ENCODE measurements at regions not wholly inside any gene's neighbourhood (a gene's known extent, or its start where the extent isn't known, plus 50 kb on each side); places are given as distances from the start of the nearest gene placed in this dataset.

- H2AFZ ChIP-seq (ENCODE audit: low read length): peak overlapping the region; percentile 50
- FAIRE-seq: no peak
- H4K91ac ChIP-seq (replicated peaks; ENCODE audit: insufficient read length, low read length): no peak overlapping the region
- no peak overlapping the region for H3K9ac ChIP-seq (replicated peaks in 1 of 4; ENCODE audit: extremely low read depth in 1 of 4, low read depth in 3 of 4, low read length in 3 of 4)
- H4K5ac ChIP-seq (ENCODE audit: insufficient read length, low read depth, low read length): no peak overlapping the region
- no peak overlapping the region for H3K23ac ChIP-seq (ENCODE audit: insufficient read length)
- no peak overlapping the region for H2BK5ac ChIP-seq (ENCODE audit: low read depth, low read length)
- H3K23me2 ChIP-seq (ENCODE audit: low read depth, low read length): peaks cover 4% of the 10 kb centered on the region
- CTCF ChIA-PET (ENCODE audit: partially characterized antibody): interaction anchor here (0.7 to 11.8 kb wide), 4 partner anchors 9 to 665 kb away, joined by 3 to 85 read pairs (median 3); no protein-coding TSS in a partner anchor
- no peaks in the 10 kb centered on the region for H4K20me1 ChIP-seq (replicated peaks in 1 of 2; ENCODE audit: control insufficient read depth in 1 of 2, insufficient read depth in 2 of 2, low read length in 2 of 2)
- no peaks in the 10 kb centered on the region for H3K79me1 ChIP-seq (ENCODE audit: low read depth, low read length)
- peak overlapping the region; percentile 24; the same call in 1 of the 2 replicates for H3K18ac ChIP-seq (ENCODE audit: extremely low read depth, low read length)
- no peak overlapping the region for H2AK5ac ChIP-seq (ENCODE audit: low read depth, low read length)
- H3K4me2 ChIP-seq (ENCODE audit: insufficient read depth in 1 of 2, low read depth in 2 of 2, low read length in 2 of 2): no peak overlapping the region
- no peak overlapping the region for H2BK12ac ChIP-seq (ENCODE audit: low read depth, low read length)
- DNase-seq (ENCODE audit: low read depth in 1 of 2, low spot score in 2 of 2): peak in 1 of 2 experiments; percentile 46
- H3K36me3 ChIP-seq (ENCODE audit: control insufficient read depth in 2 of 4, insufficient read depth in 4 of 4, low read length in 3 of 4): no peaks in the 10 kb centered on the region
- POLR2A ChIA-PET (ENCODE audit: partially characterized antibody): interaction anchor here (0.7 kb wide), 1 partner anchor 160 kb away, joined by 3 read pairs; no protein-coding TSS in a partner anchor
- H3K56ac ChIP-seq (replicated peaks; ENCODE audit: insufficient read length, low read depth, low read length): no peak overlapping the region
- no peak overlapping the region for H3K4ac ChIP-seq (replicated peaks; ENCODE audit: insufficient read length, low read depth, low read length)
- H4K8ac ChIP-seq (ENCODE audit: extremely low read depth, insufficient read depth, low read length): no peak overlapping the region
- no peak overlapping the region for H2BK15ac ChIP-seq (ENCODE audit: low read length)
- no peaks in the 10 kb centered on the region for H3K27me3 ChIP-seq (replicated peaks in 1 of 4; ENCODE audit: control insufficient read depth in 3 of 4, extremely low read depth in 1 of 4, insufficient read depth in 3 of 4, low read length in 3 of 4)
- H3K79me2 ChIP-seq (ENCODE audit: control insufficient read depth in 1 of 2, insufficient read depth in 2 of 2, low read length in 2 of 2): no peaks in the 10 kb centered on the region
- H3K4me3 ChIP-seq (ENCODE audit: extremely low read depth in 1 of 4, insufficient read depth in 2 of 4, low read depth in 3 of 4, low read length in 4 of 4): no peak overlapping the region
- H2BK20ac ChIP-seq (ENCODE audit: low read length): no peak overlapping the region
- no peaks in the 10 kb centered on the region; a peak in 1 of 7 replicates for H3K4me1 ChIP-seq (replicated peaks in 1 of 4; ENCODE audit: control insufficient read depth in 3 of 4, insufficient read depth in 4 of 4, low read length in 3 of 4)
- H3K27ac ChIP-seq (ENCODE audit: low read depth, low read length): no peak overlapping the region
- H3K14ac ChIP-seq (ENCODE audit: insufficient read length): no peak overlapping the region
- H2BK120ac ChIP-seq (replicated peaks; ENCODE audit: low read depth, low read length): no peak overlapping the region
- 79% methylated on average over 17 of the region's 22 CpGs; no CpG with 5 or more reads in 1 of the 2 experiments for WGBS, 2 experiments (ENCODE audit: extremely low coverage in 1 of 2, insufficient coverage in 1 of 2, insufficient read length in 1 of 2, insufficient replicate concordance in 2 of 2, low coverage in 1 of 2, low lambda C conversion rate in 2 of 2, missing lambda C conversion rate in 1 of 2)
- H3K9me3 ChIP-seq (ENCODE audit: insufficient read depth in 2 of 2, low read depth in 1 of 2, low read length in 1 of 2): peaks cover 9 to 14% of the 10 kb centered on the region in 2 experiments; a peak in 3 of 4 replicates
- TF ChIP-seq RBBP5 (IDR thresholded peaks at IDR 0.05; ENCODE audit: borderline replicate concordance, low read depth, low read length): no peak
- no peak for TF ChIP-seq E2F6 (IDR thresholded peaks at IDR 0.05)
- TF ChIP-seq BACH1 (IDR thresholded peaks at IDR 0.05; ENCODE audit: low read length): no peak
- TF ChIP-seq SIX5 (IDR thresholded peaks at IDR 0.05; ENCODE audit: low read depth, low read length): no peak
- no peak for TF ChIP-seq BCL11A (IDR thresholded peaks at IDR 0.05; ENCODE audit: low read depth in 2 of 2, low read length in 2 of 2)
- TF ChIP-seq TCF12 (IDR thresholded peaks at IDR 0.05; ENCODE audit: low read depth, low read length): no peak
- no peak for TF ChIP-seq SP1 (IDR thresholded peaks at IDR 0.05; ENCODE audit: low read depth, low read length)
- TF ChIP-seq EZH2 (IDR thresholded peaks at IDR 0.05; ENCODE audit: low read depth, low read length, severe bottlenecking): no peak
- no peak for TF ChIP-seq MAFK (IDR thresholded peaks at IDR 0.05; ENCODE audit: low read depth, low read length)
- TF ChIP-seq ASH2L (IDR thresholded peaks at IDR 0.05; ENCODE audit: low read length): no peak
- no peak for TF ChIP-seq SUZ12 (IDR thresholded peaks at IDR 0.05; ENCODE audit: low read length)
- no peak for TF ChIP-seq SRF (IDR thresholded peaks at IDR 0.05; ENCODE audit: low read depth, low read length)
- TF ChIP-seq BRCA1 (IDR thresholded peaks at IDR 0.05; ENCODE audit: low read depth, low read length): no peak
Measured at GRCh38 chr6:169851641-169852503, 100.5 kb downstream of the ERMARD start.

Data from H1 (cell line).